ENCODE measurements at regions not wholly inside any gene's neighbourhood (a gene's known extent, or its start where the extent isn't known, plus 50 kb on each side); places are given as distances from the start of the nearest gene placed in this dataset.
A peak's percentile ranks its signal among the peaks of the same experiment; 100 is the strongest.
"Not testable (repeated sequence)": the region's sequence is repeated elsewhere in the genome, so short reads cannot be mapped to it uniquely, and the experiment has no call there.

DNA sequence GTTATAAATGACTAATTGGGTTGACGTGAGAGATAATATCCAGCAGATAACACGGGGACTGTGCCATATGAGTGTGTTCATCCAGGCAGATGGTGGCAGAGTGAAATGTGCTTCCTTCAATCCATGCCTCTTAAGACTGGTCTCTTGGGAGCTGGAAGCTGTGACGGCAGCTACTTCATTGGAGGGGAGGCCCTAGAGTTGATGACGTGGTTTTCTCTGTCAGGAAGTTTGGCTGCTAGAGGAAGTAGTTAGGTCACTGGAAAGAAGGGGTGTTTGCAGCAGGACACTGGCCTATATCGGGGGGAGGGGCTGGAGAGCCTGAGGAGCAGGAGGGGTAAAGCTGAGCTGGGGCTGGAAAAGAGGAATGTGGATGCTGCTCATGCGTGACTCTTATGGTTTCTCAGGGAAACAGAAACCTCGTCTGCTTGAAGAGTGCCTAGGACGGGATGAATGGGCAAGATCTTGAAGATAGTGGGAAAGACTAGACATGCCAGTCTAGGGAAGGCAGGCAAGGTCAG, 3051.6 kb downstream of the RPIA start:
- H3K4me1 Mint-ChIP-seq (ENCODE audit: low read depth); DNase-seq; H3K9me3 Mint-ChIP-seq; H3K36me3 Mint-ChIP-seq (ENCODE audit: low read depth); H3K27ac Mint-ChIP-seq; H3K4me3 Mint-ChIP-seq: not testable (repeated sequence)
- H3K27me3 Mint-ChIP-seq (ENCODE audit: insufficient read depth), result peaks cover 28% of the 10 kb centered on the region

GRCh38 chr2:91743910-91744309, 3052.4 kb downstream of the RPIA start:
- not testable (repeated sequence) for H3K4me3 Mint-ChIP-seq; H3K4me1 Mint-ChIP-seq (ENCODE audit: low read depth); H3K27ac Mint-ChIP-seq; H3K9me3 Mint-ChIP-seq; H3K36me3 Mint-ChIP-seq (ENCODE audit: low read depth); DNase-seq
- peaks cover 34% of the 10 kb centered on the region for H3K27me3 Mint-ChIP-seq (ENCODE audit: insufficient read depth)

DNA sequence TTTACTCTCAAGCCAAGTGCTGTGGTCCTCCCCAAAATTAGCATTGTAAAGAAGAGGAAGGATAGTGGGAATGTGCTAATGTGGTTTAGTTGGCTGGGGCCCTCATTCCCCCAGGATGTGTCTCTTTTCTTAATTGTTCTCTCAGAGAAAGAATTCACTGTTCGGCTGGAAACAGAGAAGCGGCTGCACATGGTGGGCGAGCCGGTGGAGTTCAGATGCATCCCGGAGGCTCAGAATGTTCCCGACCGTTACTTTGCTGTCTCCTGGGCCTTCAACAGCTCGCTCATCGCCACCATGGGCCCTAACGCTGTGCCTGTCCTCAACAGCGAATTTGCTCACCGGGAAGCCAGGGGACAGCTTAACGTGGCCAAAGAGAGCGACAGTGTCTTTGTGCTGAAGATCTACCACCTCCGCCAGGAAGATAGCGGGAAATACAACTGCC, 3053.2 kb downstream of the RPIA start:
- not testable (repeated sequence) for H3K4me3 Mint-ChIP-seq; DNase-seq; H3K9me3 Mint-ChIP-seq; H3K4me1 Mint-ChIP-seq (ENCODE audit: low read depth); H3K27ac Mint-ChIP-seq; H3K36me3 Mint-ChIP-seq (ENCODE audit: low read depth)
- peaks cover 41% of the 10 kb centered on the region for H3K27me3 Mint-ChIP-seq (ENCODE audit: insufficient read depth)

DNA sequence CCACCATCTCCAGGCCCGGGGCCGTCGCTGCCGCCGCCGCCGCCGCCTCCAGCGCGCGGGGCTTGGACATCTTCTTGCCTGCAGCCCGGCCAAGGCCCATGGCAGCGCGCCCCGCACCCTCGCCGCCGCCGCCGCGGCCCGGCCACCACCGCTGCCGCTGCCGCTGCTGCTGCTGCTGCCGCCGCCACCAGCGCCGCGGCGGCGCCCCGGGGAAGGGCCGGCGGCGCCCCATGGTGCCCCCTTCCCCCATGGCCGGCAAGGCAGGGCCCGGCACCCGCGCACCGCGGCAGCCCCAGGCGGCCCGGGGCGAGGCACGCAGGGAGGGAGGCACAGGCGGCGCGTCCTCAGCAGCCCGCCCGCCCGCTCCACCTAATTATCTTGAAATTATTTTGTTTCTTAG, 3057.4 kb downstream of the RPIA start:
- Mint-ChIP-seq H3K9me3 (no peaks in the 10 kb centered on the region), H3K4me3 (no peak overlapping the region), H3K36me3 (ENCODE audit: low read depth) (no peaks in the 10 kb centered on the region), H3K4me1 (ENCODE audit: low read depth) (no peaks in the 10 kb centered on the region), H3K27ac (no peak overlapping the region), H3K27me3 (ENCODE audit: insufficient read depth) (peaks cover 26% of the 10 kb centered on the region)
- TF ChIP-seq, protein P1, sequence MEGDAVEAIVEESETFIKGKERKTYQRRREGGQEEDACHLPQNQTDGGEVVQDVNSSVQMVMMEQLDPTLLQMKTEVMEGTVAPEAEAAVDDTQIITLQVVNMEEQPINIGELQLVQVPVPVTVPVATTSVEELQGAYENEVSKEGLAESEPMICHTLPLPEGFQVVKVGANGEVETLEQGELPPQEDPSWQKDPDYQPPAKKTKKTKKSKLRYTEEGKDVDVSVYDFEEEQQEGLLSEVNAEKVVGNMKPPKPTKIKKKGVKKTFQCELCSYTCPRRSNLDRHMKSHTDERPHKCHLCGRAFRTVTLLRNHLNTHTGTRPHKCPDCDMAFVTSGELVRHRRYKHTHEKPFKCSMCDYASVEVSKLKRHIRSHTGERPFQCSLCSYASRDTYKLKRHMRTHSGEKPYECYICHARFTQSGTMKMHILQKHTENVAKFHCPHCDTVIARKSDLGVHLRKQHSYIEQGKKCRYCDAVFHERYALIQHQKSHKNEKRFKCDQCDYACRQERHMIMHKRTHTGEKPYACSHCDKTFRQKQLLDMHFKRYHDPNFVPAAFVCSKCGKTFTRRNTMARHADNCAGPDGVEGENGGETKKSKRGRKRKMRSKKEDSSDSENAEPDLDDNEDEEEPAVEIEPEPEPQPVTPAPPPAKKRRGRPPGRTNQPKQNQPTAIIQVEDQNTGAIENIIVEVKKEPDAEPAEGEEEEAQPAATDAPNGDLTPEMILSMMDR (IDR thresholded peaks at IDR 0.05), result no peak
- DNase-seq, result no peak

- DNase-seq; H3K4me3 Mint-ChIP-seq; H3K4me1 Mint-ChIP-seq (ENCODE audit: low read depth); H3K36me3 Mint-ChIP-seq (ENCODE audit: low read depth); H3K9me3 Mint-ChIP-seq; H3K27ac Mint-ChIP-seq: not testable (repeated sequence)
- H3K27me3 Mint-ChIP-seq (ENCODE audit: insufficient read depth), result peaks cover 22% of the 10 kb centered on the region
These were observed 3058.2 kb downstream of the RPIA start for GRCh38 chr2:91749665-91750064.

DNA sequence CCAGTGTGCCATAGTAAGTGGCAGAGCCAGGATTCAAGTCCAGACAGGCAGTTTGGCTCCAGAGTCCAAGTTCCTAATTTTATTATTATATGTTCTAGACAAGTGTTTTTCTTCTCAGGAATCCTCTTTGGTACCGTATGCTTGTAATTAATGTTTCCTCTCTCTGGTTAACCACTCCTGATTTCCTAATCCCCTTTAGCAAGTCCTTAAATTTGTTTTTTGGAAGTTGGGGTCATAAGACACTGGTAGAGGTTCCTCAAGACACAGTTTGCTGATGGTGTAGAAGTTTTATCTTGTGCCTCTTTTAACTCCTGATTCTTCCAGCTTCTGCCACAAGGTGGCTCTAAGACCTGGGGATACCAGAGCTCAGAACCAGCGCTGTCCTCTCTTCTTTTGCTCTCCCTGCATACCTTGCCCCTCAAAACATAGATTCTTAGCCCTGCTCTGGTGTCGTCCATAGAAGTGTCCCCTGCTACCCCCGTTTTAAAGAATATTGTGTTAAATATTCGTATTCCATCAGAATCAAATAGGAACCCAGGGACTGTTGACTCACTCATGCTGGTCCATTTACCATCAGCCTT, 3068.0 kb downstream of the RPIA start:
- not testable (repeated sequence) for H3K9me3 Mint-ChIP-seq; H3K36me3 Mint-ChIP-seq (ENCODE audit: low read depth); H3K4me1 Mint-ChIP-seq (ENCODE audit: low read depth); H3K27ac Mint-ChIP-seq; DNase-seq; H3K4me3 Mint-ChIP-seq
- H3K27me3 Mint-ChIP-seq (ENCODE audit: insufficient read depth), result peaks cover 16% of the 10 kb centered on the region
- TF ChIP-seq, protein P1 (IDR thresholded peaks at IDR 0.05), result peak; percentile 66

GRCh38 chr2:91760672-91761071, 3069.2 kb downstream of the RPIA start:
- not testable (repeated sequence) for DNase-seq; H3K36me3 Mint-ChIP-seq (ENCODE audit: low read depth); H3K27ac Mint-ChIP-seq; H3K9me3 Mint-ChIP-seq; H3K4me3 Mint-ChIP-seq
- Mint-ChIP-seq H3K27me3 (ENCODE audit: insufficient read depth) (peaks cover 14% of the 10 kb centered on the region), H3K4me1 (ENCODE audit: low read depth) (peaks cover 17% of the 10 kb centered on the region)

GRCh38 chr2:91762312-91762711, 3070.8 kb downstream of the RPIA start:
- H3K4me1 Mint-ChIP-seq (ENCODE audit: low read depth), result peaks cover 28% of the 10 kb centered on the region
- H3K27ac Mint-ChIP-seq; H3K27me3 Mint-ChIP-seq (ENCODE audit: insufficient read depth); DNase-seq; H3K36me3 Mint-ChIP-seq (ENCODE audit: low read depth); H3K9me3 Mint-ChIP-seq; H3K4me3 Mint-ChIP-seq: not testable (repeated sequence)

GRCh38 chr2:91763710-91764109, 3072.2 kb downstream of the RPIA start:
- H3K9me3 Mint-ChIP-seq; H3K27ac Mint-ChIP-seq; DNase-seq; H3K4me3 Mint-ChIP-seq; H3K36me3 Mint-ChIP-seq (ENCODE audit: low read depth); H3K27me3 Mint-ChIP-seq (ENCODE audit: insufficient read depth): not testable (repeated sequence)
- H3K4me1 Mint-ChIP-seq (ENCODE audit: low read depth), result peaks cover 35% of the 10 kb centered on the region

DNA sequence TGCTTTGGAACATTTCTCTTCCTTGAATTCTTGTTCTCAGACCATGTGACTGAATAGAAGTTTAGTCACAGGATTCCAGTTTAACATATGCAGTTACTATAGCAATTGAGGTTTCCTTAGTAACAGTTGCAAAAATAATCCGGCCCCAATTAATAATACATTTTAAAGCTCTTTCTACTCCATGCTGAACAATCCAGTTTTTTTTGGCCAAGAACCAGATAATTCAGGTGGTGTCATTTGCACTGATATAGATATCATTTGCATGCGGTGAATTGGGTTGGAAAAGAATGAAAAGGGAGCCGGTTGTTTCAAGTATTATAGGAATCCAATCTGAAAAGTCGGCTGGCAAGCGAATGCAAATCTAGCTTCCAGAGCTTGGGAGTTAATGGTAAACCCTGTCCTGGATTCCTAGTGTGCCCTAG, 3073.1 kb downstream of the RPIA start:
- H3K36me3 Mint-ChIP-seq (ENCODE audit: low read depth); H3K27me3 Mint-ChIP-seq (ENCODE audit: insufficient read depth); H3K9me3 Mint-ChIP-seq: not testable (repeated sequence)
- DNase-seq, result peak; percentile 55
- Mint-ChIP-seq H3K4me3 (peak overlapping the region; percentile 57; the same call in 1 of the 2 replicates), H3K27ac (peak overlapping the region; percentile 93), H3K4me1 (ENCODE audit: low read depth) (peaks cover 35% of the 10 kb centered on the region)

DNA sequence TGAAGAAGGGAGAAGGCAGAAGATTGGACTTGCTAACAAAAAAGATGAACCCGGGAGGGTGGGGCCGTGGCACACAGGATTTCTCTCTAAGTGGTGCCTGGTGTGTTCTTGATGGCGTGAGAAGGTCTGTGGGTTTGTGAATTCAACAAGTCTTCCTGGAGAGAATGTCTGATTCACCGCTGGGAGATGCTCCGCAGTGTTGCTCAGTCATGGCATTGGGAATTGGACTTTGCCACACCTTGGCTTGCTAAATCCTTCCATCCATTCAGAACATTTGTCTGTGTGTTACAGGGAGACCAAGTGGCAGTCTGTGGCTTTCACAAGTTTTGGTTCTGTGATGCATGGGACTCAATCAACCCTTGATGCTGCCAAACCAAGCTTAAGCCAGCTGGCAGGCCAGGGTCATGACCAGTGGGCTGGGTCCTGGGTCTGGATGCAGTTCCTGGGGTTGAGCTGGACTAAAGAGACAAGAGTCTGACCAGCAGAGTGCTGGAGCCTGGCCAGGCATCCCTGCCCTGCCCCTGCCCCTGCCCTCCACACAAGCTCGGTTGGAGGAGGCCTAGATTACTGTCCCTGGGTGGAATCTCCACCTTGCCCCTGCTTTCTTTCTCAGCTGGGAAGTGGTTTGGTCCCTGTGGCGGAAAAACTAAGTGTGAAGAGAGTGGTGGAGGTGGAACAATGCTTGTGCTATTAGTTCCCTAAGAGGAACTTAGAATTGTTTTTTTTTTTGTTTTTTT, 3073.7 kb downstream of the RPIA start:
- Mint-ChIP-seq H3K27ac (peak overlapping the region; percentile 93), H3K4me3 (peak overlapping the region; percentile 57; the same call in 1 of the 2 replicates)
- DNase-seq, result peak; percentile 50

More for the DNA sequence above, 3073.7 kb downstream of the RPIA start:
- not testable (repeated sequence) for H3K9me3 Mint-ChIP-seq; H3K27me3 Mint-ChIP-seq (ENCODE audit: insufficient read depth); H3K36me3 Mint-ChIP-seq (ENCODE audit: low read depth)
- peaks cover 35% of the 10 kb centered on the region for H3K4me1 Mint-ChIP-seq (ENCODE audit: low read depth)
